Left lung (tissue), 4 donors: ENCODE measurements at regions not wholly inside any gene's neighbourhood (a gene's known extent, or its start where the extent isn't known, plus 50 kb on each side); places are given as distances from the start of the nearest gene placed in this dataset.

ENCODE experiments used
- ATAC-seq: fragments of 200-7000 bp; cut with Tn5 transposase; one replicate; pipeline ENCODE4 v1.9.1; 2020; ENCODE audit warnings: moderate library complexity
- DNase-seq, 4 donors: peaks; one replicate each; pipeline ENCODE4 v3.0.0-alpha.2; 2013 to 2020
- H3K27ac ChIP-seq, 2 donors: fragments of 200-600 bp; sonication (generic) in 1 of 2; one replicate each; pipeline versions ENCODE4 v1.5.0 to v1.8.0; 2020 to 2021
- H3K27me3 ChIP-seq, 2 donors: fragments of 200-600 bp; sonication (generic) in 1 of 2; one replicate each; pipeline versions ENCODE4 v1.5.0 to v1.8.0; 2020 to 2021
- H3K36me3 ChIP-seq, 2 donors: fragments of 200-600 bp; sonication (generic) in 1 of 2; one replicate each; pipeline versions ENCODE4 v1.5.0 to v1.8.0; 2020 to 2021
- H3K4me1 ChIP-seq, 2 donors: fragments of 200-600 bp; one replicate each; pipeline ENCODE4 v1.8.0; 2021
- H3K4me3 ChIP-seq, 2 donors: fragments of 200-600 bp; sonication (generic) in 1 of 2; one replicate each; pipeline versions ENCODE4 v1.5.0 to v1.8.0; 2020 to 2021; ENCODE audit warnings: mild to moderate bottlenecking in 1 of 2
- H3K9me3 ChIP-seq, 2 donors: fragments of 200-600 bp; sonication (generic) in 1 of 2; one replicate each; pipeline versions ENCODE4 v1.5.0 to v1.8.0; 2020 to 2021
- intact Hi-C, 2 donors: fragments of 100-400 bp; cut with DNase I; formaldehyde crosslinking; loops; one replicate each; pipeline versions ENCODE4 v1.11.2 to v1.14.2; 2022
- TF ChIP-seq, protein P1 (sequence below), 2 donors: fragments of 200-600 bp; sonication (generic) in 1 of 2; IDR thresholded peaks; one replicate each; pipeline versions ENCODE4 v1.5.0 to v1.8.0; 2021; ENCODE audit warnings: antibody characterized with exemption in 2 of 2
- donor health status: DM: no; HTN: yes; CAD: no.
- donor health status: DM: no; HTN: no; CAD: no.

DNA sequence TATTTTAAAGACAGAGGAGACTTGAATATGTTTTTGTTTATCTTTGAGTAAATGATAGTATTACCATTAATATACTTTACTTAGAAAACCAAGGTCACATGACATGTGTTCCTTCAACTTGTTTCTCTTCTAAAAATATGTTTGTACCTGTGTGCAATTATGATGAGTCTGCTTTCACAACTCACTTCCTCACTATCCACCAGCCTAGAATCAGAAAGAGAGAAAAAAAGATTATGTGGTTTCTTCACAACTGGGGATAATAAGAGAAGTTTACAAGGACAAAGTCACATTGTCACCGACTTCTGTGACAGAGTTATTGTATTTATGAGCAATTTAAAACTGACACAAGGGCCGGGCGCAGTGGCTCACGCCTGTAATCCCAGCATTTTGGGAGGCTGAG, 1112.1 kb downstream of the RPA4 start:
- no peak for ATAC-seq

DNA sequence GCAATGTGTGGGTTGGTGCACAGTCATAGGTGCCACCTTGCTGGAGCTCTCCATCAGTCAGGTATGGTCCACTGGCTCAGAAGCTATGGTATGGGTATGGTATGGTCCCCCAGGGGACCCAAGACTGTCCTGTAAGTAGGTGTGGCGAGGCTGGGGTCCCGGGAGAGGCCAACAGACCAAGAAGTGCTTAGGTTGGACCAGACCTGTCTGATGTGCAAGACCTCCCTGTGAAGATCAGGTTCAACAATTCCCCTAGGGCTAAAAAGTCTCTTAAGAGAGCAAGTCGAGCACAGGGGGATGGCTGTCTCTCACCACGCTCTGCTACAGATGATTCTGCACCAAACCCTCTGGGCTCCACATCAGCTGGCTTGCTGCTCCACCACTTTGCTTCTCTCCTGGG, 1145.0 kb downstream of the RPA4 start:
- Histone ChIP-seq H3K9me3 (peaks cover 0 to 9% of the 10 kb centered on the region in 2 donors), H3K36me3 (no peaks in the 10 kb centered on the region), H3K4me3 (no peak overlapping the region), H3K4me1 (no peaks in the 10 kb centered on the region), H3K27ac (no peak overlapping the region), H3K27me3 (no peaks in the 10 kb centered on the region)
- TF ChIP-seq, protein P1, sequence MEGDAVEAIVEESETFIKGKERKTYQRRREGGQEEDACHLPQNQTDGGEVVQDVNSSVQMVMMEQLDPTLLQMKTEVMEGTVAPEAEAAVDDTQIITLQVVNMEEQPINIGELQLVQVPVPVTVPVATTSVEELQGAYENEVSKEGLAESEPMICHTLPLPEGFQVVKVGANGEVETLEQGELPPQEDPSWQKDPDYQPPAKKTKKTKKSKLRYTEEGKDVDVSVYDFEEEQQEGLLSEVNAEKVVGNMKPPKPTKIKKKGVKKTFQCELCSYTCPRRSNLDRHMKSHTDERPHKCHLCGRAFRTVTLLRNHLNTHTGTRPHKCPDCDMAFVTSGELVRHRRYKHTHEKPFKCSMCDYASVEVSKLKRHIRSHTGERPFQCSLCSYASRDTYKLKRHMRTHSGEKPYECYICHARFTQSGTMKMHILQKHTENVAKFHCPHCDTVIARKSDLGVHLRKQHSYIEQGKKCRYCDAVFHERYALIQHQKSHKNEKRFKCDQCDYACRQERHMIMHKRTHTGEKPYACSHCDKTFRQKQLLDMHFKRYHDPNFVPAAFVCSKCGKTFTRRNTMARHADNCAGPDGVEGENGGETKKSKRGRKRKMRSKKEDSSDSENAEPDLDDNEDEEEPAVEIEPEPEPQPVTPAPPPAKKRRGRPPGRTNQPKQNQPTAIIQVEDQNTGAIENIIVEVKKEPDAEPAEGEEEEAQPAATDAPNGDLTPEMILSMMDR (IDR thresholded peaks at IDR 0.05) = no peak
- intact Hi-C loops = no loop called here
- ATAC-seq (no peak), DNase-seq (no peak)

More for the DNA sequence above, 1112.1 kb downstream of the RPA4 start:
- H3K27ac ChIP-seq = no peak overlapping the region
- no peaks in the 10 kb centered on the region for H3K27me3 ChIP-seq
- peaks cover 0 to 2% of the 10 kb centered on the region in 2 donors for H3K9me3 ChIP-seq
- intact Hi-C loops = no loop called here
- TF ChIP-seq, protein P1 (IDR thresholded peaks at IDR 0.05) = no peak
- no peak overlapping the region for H3K4me3 ChIP-seq
- H3K4me1 ChIP-seq = no peaks in the 10 kb centered on the region
- no peaks in the 10 kb centered on the region for H3K36me3 ChIP-seq
- no peak for DNase-seq

DNA sequence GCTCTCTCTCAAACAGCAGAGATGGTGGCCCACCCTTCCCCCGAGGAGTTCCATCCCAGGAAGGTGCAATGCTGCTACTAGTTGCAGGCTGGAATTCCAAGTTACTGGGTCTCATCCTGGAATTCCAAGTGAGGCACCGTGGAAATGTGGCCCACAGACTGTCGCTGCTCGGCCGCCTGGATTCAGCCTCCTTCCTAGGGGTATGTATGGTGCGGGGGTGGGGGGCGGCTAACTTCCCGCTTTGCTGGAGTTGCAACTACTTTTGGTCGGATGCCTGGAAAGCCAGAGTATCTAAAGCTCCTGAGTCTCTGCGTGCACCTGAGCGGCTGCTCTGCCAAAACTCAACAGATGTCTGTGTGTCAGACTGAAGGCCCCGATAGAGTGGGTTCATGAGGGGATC, 1146.2 kb downstream of the RPA4 start:
- ATAC-seq (no peak), DNase-seq (no peak)
- TF ChIP-seq, protein P1 (IDR thresholded peaks at IDR 0.05) = no peak
- peaks cover 0 to 9% of the 10 kb centered on the region in 2 donors for H3K9me3 ChIP-seq
- no peaks in the 10 kb centered on the region for H3K36me3 ChIP-seq
- intact Hi-C loops = no loop called here
- H3K27ac ChIP-seq = no peak overlapping the region
- no peaks in the 10 kb centered on the region for H3K27me3 ChIP-seq
- no peak overlapping the region for H3K4me3 ChIP-seq
- H3K4me1 ChIP-seq = no peaks in the 10 kb centered on the region

DNA sequence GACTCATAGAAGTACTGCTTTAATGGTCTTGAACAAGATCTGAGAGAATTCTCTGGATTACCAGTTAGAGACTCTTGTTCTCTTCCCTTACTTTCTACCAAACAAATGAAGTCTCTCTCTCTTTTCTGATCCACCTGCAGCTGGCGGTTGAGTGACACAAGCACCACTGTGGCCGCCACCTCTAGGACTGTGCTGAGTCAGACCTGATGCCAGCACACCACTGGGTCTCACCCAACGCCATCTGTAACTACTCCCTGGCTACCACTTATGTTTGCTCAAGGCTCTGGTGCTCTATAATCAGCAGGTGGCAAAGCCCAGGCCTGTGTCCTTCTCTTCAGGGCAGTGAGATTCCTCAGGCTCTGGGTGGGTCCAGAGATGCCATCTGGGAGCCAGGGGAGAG, 1173.5 kb downstream of the RPA4 start:
- Histone ChIP-seq H3K4me3 (no peak overlapping the region), H3K36me3 (no peaks in the 10 kb centered on the region), H3K9me3 (peaks cover 0 to 7% of the 10 kb centered on the region in 2 donors), H3K27me3 (no peaks in the 10 kb centered on the region), H3K4me1 (no peaks in the 10 kb centered on the region), H3K27ac (no peak overlapping the region)
- DNase-seq = no peak
- TF ChIP-seq, protein P1 (IDR thresholded peaks at IDR 0.05) = no peak
- intact Hi-C loops = no loop called here
- no peak for ATAC-seq

DNA sequence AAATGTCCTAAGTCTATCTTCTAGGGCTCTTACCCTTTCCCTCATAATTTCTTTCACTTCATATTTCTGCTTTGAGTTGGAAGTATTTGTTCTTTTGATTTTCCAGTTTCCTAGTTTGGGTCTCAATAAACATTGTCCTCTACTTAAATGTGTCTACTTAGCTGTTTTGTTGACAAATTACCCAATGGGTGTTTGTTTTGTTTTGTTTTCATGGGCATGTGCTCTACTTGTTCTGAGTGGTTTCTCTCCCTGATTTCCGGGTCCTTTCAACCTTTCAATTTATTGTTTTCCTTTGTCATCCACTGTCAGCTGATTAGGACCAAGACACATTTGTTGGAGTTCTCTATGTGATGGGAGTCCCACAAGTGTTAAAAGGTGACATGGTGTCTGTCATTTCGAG, 1181.4 kb downstream of the RPA4 start:
- ATAC-seq (no peak), DNase-seq (no peak)
- no peaks in the 10 kb centered on the region for H3K36me3 ChIP-seq
- H3K27me3 ChIP-seq = no peaks in the 10 kb centered on the region
- TF ChIP-seq, protein P1 (IDR thresholded peaks at IDR 0.05) = no peak
- H3K4me3 ChIP-seq = no peak overlapping the region
- intact Hi-C loops = no loop called here
- no peaks in the 10 kb centered on the region for H3K4me1 ChIP-seq
- H3K27ac ChIP-seq = no peak overlapping the region
- no peaks in the 10 kb centered on the region for H3K9me3 ChIP-seq
